HCT116 (cell line): ENCODE measurements at regions not wholly inside any gene's neighbourhood (a gene's known extent, or its start where the extent isn't known, plus 50 kb on each side); places are given as distances from the start of the nearest gene placed in this dataset.

Source experiments
- ATAC-seq: fragments of 200-7000 bp; cut with Tn5 transposase; 2 replicates; pipeline ENCODE4 v1.9.1; 2020; ENCODE audit warnings: mild to moderate bottlenecking, moderate library complexity
- BruUV-seq: library from RNA; stranded (reverse); fragments of 400-500 nt; replicated peaks from 2 replicates; lab custom pipeline; 2021; lab: Mats Ljungman, UMichigan
- CTCF ChIA-PET: fragments of 300-600 bp; sonication (Branson Sonifier 250); formaldehyde crosslinking; loops from one replicate; lab custom pipeline; 2021; ENCODE audit warnings: antibody characterized with exemption; lab: Charles Lee
- POLR2A ChIA-PET: fragments of 300-600, 350-600 bp; sonication (Branson Sonifier 250); formaldehyde crosslinking; loops from one replicate; lab custom pipeline; 2021; ENCODE audit warnings: antibody characterized with exemption; lab: Charles Lee
- RAD21 ChIA-PET, 2 experiments: fragments of 300-600 bp; sonication (Branson Sonifier 250); formaldehyde crosslinking; loops; one replicate each; lab custom pipeline; 2023; ENCODE audit warnings: low total read pairs in 2 of 2; ENCODE audit not compliant: uncharacterized antibody in 2 of 2, unreplicated experiment in 2 of 2, low non-redundant PET in 1 of 2; lab: Charles Lee
- DNase-seq: peaks from one replicate; pipeline ENCODE4 v3.0.0-alpha.2; 2010; ENCODE audit warnings: low read depth, low spot score
- H2AFZ ChIP-seq: fragments of 200-600 bp; shearing (Covaris generic), sonication (generic); 2 replicates; pipeline ENCODE4 v1.6.1; 2017; ENCODE audit warnings: low read depth, mixed run types, mixed read lengths, antibody characterized with exemption, low read length; ENCODE audit not compliant: poor library complexity, severe bottlenecking
- H3K27ac ChIP-seq: 2 replicates; pipeline ENCODE4 v1.5.1; 2012; ENCODE audit warnings: low read depth, low read length
- H3K27me3 ChIP-seq: fragments of 200-600 bp; sonication (generic); 2 replicates; pipeline ENCODE4 v1.6.1; 2016; ENCODE audit warnings: mixed run types, low read length, mixed read lengths; ENCODE audit not compliant: insufficient read depth
- H3K36me3 ChIP-seq, 2 experiments: fragments of 200-500 bp in 1 of 2; fragments of 200-600 bp in 1 of 2; sonication (Bioruptor generic) in 1 of 2; sonication (generic) in 1 of 2; 2 replicates each; pipeline versions ENCODE4 v1.5.1 to v1.6.1; 2014 to 2016; ENCODE audit warnings: low read length in 2 of 2, inconsistent platforms in 1 of 2, mixed read lengths in 1 of 2, mixed run types in 1 of 2; ENCODE audit not compliant: insufficient read depth in 2 of 2, control insufficient read depth in 1 of 2
- H3K4me1 ChIP-seq, 2 experiments: fragments of 200-600 bp in 1 of 2; sonication (generic) in 1 of 2; 2 replicates each; pipeline versions ENCODE4 v1.5.1 to v1.6.1; 2012 to 2017; ENCODE audit warnings: low read length in 2 of 2, inconsistent platforms in 1 of 2, mild to moderate bottlenecking in 1 of 2, mixed read lengths in 1 of 2, mixed run types in 1 of 2, moderate library complexity in 1 of 2; ENCODE audit not compliant: insufficient read depth in 2 of 2, control insufficient read depth in 1 of 2
- H3K4me2 ChIP-seq: fragments of 200-600 bp; sonication (generic); 2 replicates; pipeline ENCODE4 v1.6.1; 2017; ENCODE audit warnings: mixed run types, low read length, mixed read lengths
- H3K4me3 ChIP-seq, 2 experiments: fragments of 200-600 bp in 1 of 2; sonication (generic) in 1 of 2; replicated peaks in 1 of 2; 2 replicates each; pipeline ENCODE4 v1.5.1; 2011 to 2016; ENCODE audit warnings: low read length in 2 of 2, control low read depth in 1 of 2, low read depth in 1 of 2, mild to moderate bottlenecking in 1 of 2, mixed read lengths in 1 of 2, mixed run types in 1 of 2
- H3K79me2 ChIP-seq: fragments of 200-600 bp; sonication (generic); 2 replicates; pipeline ENCODE4 v1.6.1; 2017; ENCODE audit warnings: mild to moderate bottlenecking, mixed run types, low read length, moderate library complexity, mixed read lengths; ENCODE audit not compliant: insufficient read depth
- H3K9ac ChIP-seq: fragments of 200-600 bp; sonication (generic); 2 replicates; pipeline ENCODE4 v1.6.1; 2016; ENCODE audit warnings: low read length, mixed read lengths
- H3K9me2 ChIP-seq: fragments of 200-600 bp; sonication (generic), shearing (Covaris generic); 2 replicates; pipeline ENCODE4 v1.6.1; 2017; ENCODE audit warnings: mixed run types, mild to moderate bottlenecking, moderate library complexity; ENCODE audit not compliant: insufficient read depth
- H3K9me3 ChIP-seq, 2 experiments: fragments of 200-500 bp in 1 of 2; fragments of 200-600 bp in 1 of 2; sonication (Bioruptor generic) in 1 of 2; sonication (generic) in 1 of 2; 2 replicates each; pipeline ENCODE4 v1.6.1; 2014 to 2017; ENCODE audit warnings: low read length in 2 of 2, mixed read lengths in 2 of 2, inconsistent platforms in 1 of 2, low read depth in 1 of 2, mild to moderate bottlenecking in 1 of 2, mixed run types in 1 of 2, moderate library complexity in 1 of 2; ENCODE audit not compliant: control insufficient read depth in 1 of 2, insufficient read depth in 1 of 2
- H4K20me1 ChIP-seq: fragments of 200-600 bp; sonication (generic), shearing (Covaris generic); 2 replicates; pipeline ENCODE4 v1.6.1; 2017; ENCODE audit warnings: mixed run types, mild to moderate bottlenecking, moderate library complexity; ENCODE audit not compliant: insufficient read depth
- CBX3 ChIP-seq: IDR thresholded peaks from 2 replicates; pipeline ENCODE4 v1.6.1; 2012; ENCODE audit warnings: low read depth
- CTCF ChIP-seq, 3 experiments: fragments of 200-600 bp in 1 of 3; sonication (generic) in 1 of 3; IDR thresholded peaks in 2 of 3; conservative IDR thresholded peaks in 1 of 3; 2 replicates each; pipeline ENCODE4 v1.5.1; 2012 to 2017; ENCODE audit warnings: low read depth in 2 of 3, low read length in 2 of 3, antibody characterized with exemption in 1 of 3, borderline replicate concordance in 1 of 3, control low read depth in 1 of 3, mild to moderate bottlenecking in 1 of 3, mixed read lengths in 1 of 3, mixed run types in 1 of 3, moderate library complexity in 1 of 3; ENCODE audit not compliant: insufficient read depth in 1 of 3
- EGR1 ChIP-seq: IDR thresholded peaks from 2 replicates; pipeline ENCODE4 v1.6.1; 2012; ENCODE audit warnings: low read depth
- ELF1 ChIP-seq: IDR thresholded peaks from 2 replicates; pipeline ENCODE4 v1.6.1; 2012; ENCODE audit warnings: low read depth, borderline replicate concordance
- JUND ChIP-seq: IDR thresholded peaks from 2 replicates; pipeline ENCODE4 v1.6.1; 2012
- RAD21 ChIP-seq: IDR thresholded peaks from 2 replicates; pipeline ENCODE4 v1.6.1; 2012; ENCODE audit warnings: low read depth, mild to moderate bottlenecking
- SRF ChIP-seq: IDR thresholded peaks from 2 replicates; pipeline ENCODE4 v1.6.1; 2012; ENCODE audit warnings: low read depth
- intact Hi-C: fragments of 100-400 bp; cut with micrococcal nuclease; formaldehyde crosslinking; loops from 2 replicates; pipeline ENCODE4 v1.10.0; 2022
- TF ChIP-seq, protein P1 (sequence below): IDR thresholded peaks from 2 replicates; pipeline ENCODE4 v1.6.1; 2012; ENCODE audit warnings: low read depth

DNA sequence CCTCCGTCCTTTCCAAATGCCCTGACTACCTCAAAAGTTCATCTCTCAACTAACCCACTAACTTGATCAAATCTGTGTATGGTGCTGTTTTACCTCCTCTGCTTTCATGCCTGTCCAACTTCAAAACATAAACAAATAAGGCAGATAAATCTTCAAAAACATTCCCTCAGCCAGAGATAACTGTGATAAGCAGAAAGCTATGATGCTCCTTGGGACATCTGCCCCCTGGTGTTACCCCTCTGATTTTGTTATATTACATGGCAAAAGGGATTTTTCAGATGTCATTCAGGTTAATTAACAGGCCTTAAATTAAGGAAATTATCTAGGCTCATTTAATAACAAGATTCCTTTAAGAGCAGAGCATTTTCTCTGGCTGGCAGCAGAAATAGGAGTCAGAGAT, 810.8 kb upstream of the CHAC2 start:
- Histone ChIP-seq H3K9ac (no peak overlapping the region), H3K27me3 (no peaks in the 10 kb centered on the region)
- RAD21 ChIA-PET, result interaction anchor here (0.8 to 1.2 kb wide), 2 partner anchors 146 kb away, joined by 5 to 9 read pairs; no protein-coding TSS in a partner anchor
- no peak for TF ChIP-seq CBX3
- TF ChIP-seq SRF, result no peak
- TF ChIP-seq, protein P1, sequence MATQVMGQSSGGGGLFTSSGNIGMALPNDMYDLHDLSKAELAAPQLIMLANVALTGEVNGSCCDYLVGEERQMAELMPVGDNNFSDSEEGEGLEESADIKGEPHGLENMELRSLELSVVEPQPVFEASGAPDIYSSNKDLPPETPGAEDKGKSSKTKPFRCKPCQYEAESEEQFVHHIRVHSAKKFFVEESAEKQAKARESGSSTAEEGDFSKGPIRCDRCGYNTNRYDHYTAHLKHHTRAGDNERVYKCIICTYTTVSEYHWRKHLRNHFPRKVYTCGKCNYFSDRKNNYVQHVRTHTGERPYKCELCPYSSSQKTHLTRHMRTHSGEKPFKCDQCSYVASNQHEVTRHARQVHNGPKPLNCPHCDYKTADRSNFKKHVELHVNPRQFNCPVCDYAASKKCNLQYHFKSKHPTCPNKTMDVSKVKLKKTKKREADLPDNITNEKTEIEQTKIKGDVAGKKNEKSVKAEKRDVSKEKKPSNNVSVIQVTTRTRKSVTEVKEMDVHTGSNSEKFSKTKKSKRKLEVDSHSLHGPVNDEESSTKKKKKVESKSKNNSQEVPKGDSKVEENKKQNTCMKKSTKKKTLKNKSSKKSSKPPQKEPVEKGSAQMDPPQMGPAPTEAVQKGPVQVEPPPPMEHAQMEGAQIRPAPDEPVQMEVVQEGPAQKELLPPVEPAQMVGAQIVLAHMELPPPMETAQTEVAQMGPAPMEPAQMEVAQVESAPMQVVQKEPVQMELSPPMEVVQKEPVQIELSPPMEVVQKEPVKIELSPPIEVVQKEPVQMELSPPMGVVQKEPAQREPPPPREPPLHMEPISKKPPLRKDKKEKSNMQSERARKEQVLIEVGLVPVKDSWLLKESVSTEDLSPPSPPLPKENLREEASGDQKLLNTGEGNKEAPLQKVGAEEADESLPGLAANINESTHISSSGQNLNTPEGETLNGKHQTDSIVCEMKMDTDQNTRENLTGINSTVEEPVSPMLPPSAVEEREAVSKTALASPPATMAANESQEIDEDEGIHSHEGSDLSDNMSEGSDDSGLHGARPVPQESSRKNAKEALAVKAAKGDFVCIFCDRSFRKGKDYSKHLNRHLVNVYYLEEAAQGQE, result no peak
- no peak for TF ChIP-seq JUND
- TF ChIP-seq CTCF (IDR thresholded peaks at IDR 0.05 in 2 of 3, conservative IDR thresholded peaks at IDR 0.05 in 1 of 3; ENCODE audit: borderline replicate concordance in 1 of 3, insufficient read depth in 1 of 3, low read depth in 2 of 3, low read length in 2 of 3), result peak; percentile 30 to 55 (median 43); a peak in 5 of 6 replicates
- peak; percentile 57 for TF ChIP-seq RAD21
- no peak for TF ChIP-seq EGR1
- TF ChIP-seq ELF1, result no peak
- TF ChIP-seq, all 23 proteins: peak for 2
- H3K4me2 ChIP-seq, result no peak overlapping the region
- no peak for DNase-seq
- H3K36me3 ChIP-seq, result no peaks in the 10 kb centered on the region
- POLR2A ChIA-PET, result no interaction called here
- intact Hi-C loops, result loop anchor here (5.0 kb wide), 2 partner anchors 144 to 539 kb away; no protein-coding TSS in a partner anchor
- H3K4me3 ChIP-seq, result no peak overlapping the region
- H3K27ac ChIP-seq, result no peak overlapping the region
- ATAC-seq, result no peak
- H4K20me1 ChIP-seq, result no peaks in the 10 kb centered on the region
- BruUV-seq, result no TSS peak
- H3K4me1 ChIP-seq, result no peaks in the 10 kb centered on the region
- H3K79me2 ChIP-seq, result no peaks in the 10 kb centered on the region
- H3K9me2 ChIP-seq, result no peaks in the 10 kb centered on the region
- no peak overlapping the region for H2AFZ ChIP-seq
- CTCF ChIA-PET, result interaction anchor here (0.8 to 2.8 kb wide), 4 partner anchors 9 to 146 kb away, joined by 3 to 21 read pairs (median 6); no protein-coding TSS in a partner anchor
- H3K9me3 ChIP-seq, result no peaks in the 10 kb centered on the region
